ENCODE measurements at regions not wholly inside any gene's neighbourhood (a gene's known extent, or its start where the extent isn't known, plus 50 kb on each side); places are given as distances from the start of the nearest gene placed in this dataset.

GRCh38 chr15:37756407-37756806 is 178.0 kb upstream of the TMCO5A start:
- no peak for DNase-seq (ENCODE audit: low spot score)
- H3K9me3 Mint-ChIP-seq (ENCODE audit: low read depth), result peaks cover 6% of the 10 kb centered on the region
- TF ChIP-seq CTCF (IDR thresholded peaks at IDR 0.05), result no peak
- H3K27ac Mint-ChIP-seq (ENCODE audit: unreplicated experiment), result no peak overlapping the region
- H3K27me3 Mint-ChIP-seq (ENCODE audit: low read depth), result peaks cover 14% of the 10 kb centered on the region
- H3K4me3 Mint-ChIP-seq (ENCODE audit: unreplicated experiment), result no peak overlapping the region
- H3K36me3 Mint-ChIP-seq (ENCODE audit: low read depth), result no peaks in the 10 kb centered on the region
- H3K4me1 Mint-ChIP-seq (ENCODE audit: low read depth), result no peaks in the 10 kb centered on the region

GRCh38 chr15:37758412-37758811 is 176.0 kb upstream of the TMCO5A start:
- Mint-ChIP-seq H3K36me3 (ENCODE audit: low read depth) (no peaks in the 10 kb centered on the region), H3K27ac (ENCODE audit: unreplicated experiment) (no peak overlapping the region), H3K9me3 (ENCODE audit: low read depth) (peaks cover 6% of the 10 kb centered on the region), H3K27me3 (ENCODE audit: low read depth) (peaks cover 14% of the 10 kb centered on the region), H3K4me1 (ENCODE audit: low read depth) (no peaks in the 10 kb centered on the region), H3K4me3 (ENCODE audit: unreplicated experiment) (no peak overlapping the region)
- TF ChIP-seq CTCF (IDR thresholded peaks at IDR 0.05), result no peak
- DNase-seq (ENCODE audit: low spot score), result no peak

GRCh38 chr15:37764733-37765191 is 169.7 kb upstream of the TMCO5A start:
- H3K9me3 Mint-ChIP-seq (ENCODE audit: low read depth), result peaks cover 4% of the 10 kb centered on the region

GRCh38 chr15:37765786-37766185 is 168.7 kb upstream of the TMCO5A start:
- H3K27me3 Mint-ChIP-seq (ENCODE audit: low read depth), result no peaks in the 10 kb centered on the region
- H3K4me1 Mint-ChIP-seq (ENCODE audit: low read depth), result peaks cover 17% of the 10 kb centered on the region

More at GRCh38 chr15:37764733-37765191, 169.7 kb upstream of the TMCO5A start:
- Mint-ChIP-seq H3K27ac (ENCODE audit: unreplicated experiment) (no peak overlapping the region), H3K27me3 (ENCODE audit: low read depth) (no peaks in the 10 kb centered on the region), H3K4me3 (ENCODE audit: unreplicated experiment) (no peak overlapping the region), H3K36me3 (ENCODE audit: low read depth) (no peaks in the 10 kb centered on the region), H3K4me1 (ENCODE audit: low read depth) (peaks cover 17% of the 10 kb centered on the region)
- no peak for DNase-seq (ENCODE audit: low spot score)
- peak; percentile 83 for TF ChIP-seq CTCF (IDR thresholded peaks at IDR 0.05)

GRCh38 chr15:37767841-37768455 is 166.5 kb upstream of the TMCO5A start:
- Mint-ChIP-seq H3K36me3 (ENCODE audit: low read depth) (no peaks in the 10 kb centered on the region), H3K4me1 (ENCODE audit: low read depth) (peaks cover 30% of the 10 kb centered on the region), H3K9me3 (ENCODE audit: low read depth) (peaks cover 4% of the 10 kb centered on the region), H3K27me3 (ENCODE audit: low read depth) (no peaks in the 10 kb centered on the region), H3K27ac (ENCODE audit: unreplicated experiment) (no peak overlapping the region), H3K4me3 (ENCODE audit: unreplicated experiment) (no peak overlapping the region)
- no peak for DNase-seq (ENCODE audit: low spot score)
- no peak for TF ChIP-seq CTCF (IDR thresholded peaks at IDR 0.05)

More at GRCh38 chr15:37765786-37766185, 168.7 kb upstream of the TMCO5A start:
- no peak for TF ChIP-seq CTCF (IDR thresholded peaks at IDR 0.05)
- peaks cover 4% of the 10 kb centered on the region for H3K9me3 Mint-ChIP-seq (ENCODE audit: low read depth)
- no peaks in the 10 kb centered on the region for H3K36me3 Mint-ChIP-seq (ENCODE audit: low read depth)
- no peak overlapping the region for H3K27ac Mint-ChIP-seq (ENCODE audit: unreplicated experiment)
- no peak for DNase-seq (ENCODE audit: low spot score)
- H3K4me3 Mint-ChIP-seq (ENCODE audit: unreplicated experiment), result no peak overlapping the region

Data from chondrocyte (in vitro differentiated cells).